ENCODE measurements at regions not wholly inside any gene's neighbourhood (a gene's known extent, or its start where the extent isn't known, plus 50 kb on each side); places are given as distances from the start of the nearest gene placed in this dataset.

GRCh38 chr5:155753943-155754581 is 572.9 kb upstream of the SGCD start (continued):
- no peak for TF ChIP-seq SAP30 (IDR thresholded peaks at IDR 0.05; ENCODE audit: borderline replicate concordance, insufficient read depth, low read depth, low read length, poor library complexity, severe bottlenecking)
- no peak for TF ChIP-seq ZNF395 (CRISPR knock-in tag; IDR thresholded peaks at IDR 0.05)
- no peak for TF ChIP-seq LEF1 (IDR thresholded peaks at IDR 0.05)
- no peak for TF ChIP-seq ZNF239 (CRISPR knock-in tag; IDR thresholded peaks at IDR 0.05)
- TF ChIP-seq KLF6 (CRISPR knock-in tag; IDR thresholded peaks at IDR 0.05; ENCODE audit: borderline replicate concordance): no peak

- FAIRE-seq (no peak), ATAC-seq (no peak), DNase-seq (ENCODE audit: extremely low read depth in 1 of 4, low spot score in 3 of 4) (no peak)
- Histone ChIP-seq H3K4me3 (no peak overlapping the region), H3K9me1 (ENCODE audit: control insufficient read depth, insufficient read depth, low read length) (no peaks in the 10 kb centered on the region), H3K4me1 (replicated peaks in 1 of 2; ENCODE audit: control insufficient read depth in 2 of 2, insufficient read depth in 2 of 2, low read length in 2 of 2) (no peaks in the 10 kb centered on the region), H3K79me2 (ENCODE audit: control insufficient read depth, insufficient read depth, low read length) (no peaks in the 10 kb centered on the region), H3K36me3 (ENCODE audit: control insufficient read depth, insufficient read depth, low read length) (no peaks in the 10 kb centered on the region), H3K27ac (ENCODE audit: extremely low read depth, low read depth, low read length) (no peak overlapping the region), H4K20me1 (replicated peaks; ENCODE audit: control insufficient read depth, insufficient read depth, low read length) (no peaks in the 10 kb centered on the region), H3K9ac (ENCODE audit: insufficient read depth in 1 of 2, low read depth in 2 of 2, low read length in 2 of 2) (no peak overlapping the region), H3K9me3 (replicated peaks; ENCODE audit: control insufficient read depth, insufficient read depth, low read depth, low read length) (peaks cover 5% of the 10 kb centered on the region), H3K4me2 (ENCODE audit: insufficient read depth, low read length) (no peak overlapping the region), H3K27me3 (ENCODE audit: control insufficient read depth in 2 of 2, insufficient read depth in 2 of 2, low read length in 2 of 2) (no peaks in the 10 kb centered on the region), H2AFZ (ENCODE audit: low read depth, low read length) (no peak overlapping the region)
- 0% methylated on average over 2 of the region's 2 CpGs for WGBS (ENCODE audit: insufficient coverage, low coverage, missing lambda C conversion rate)
- no peak for TF ChIP-seq STAT5B (CRISPR knock-in tag; IDR thresholded peaks at IDR 0.05)
- TF ChIP-seq C11orf30 (IDR thresholded peaks at IDR 0.05; ENCODE audit: low read depth): 0 out of 2 replicates have a peak, but pooled peaks have one; percentile 18
- TF ChIP-seq BRF2 (IDR thresholded peaks at IDR 0.05; ENCODE audit: borderline replicate concordance, insufficient read depth, insufficient read length): no peak
- TF ChIP-seq ZNF511 (CRISPR knock-in tag; IDR thresholded peaks at IDR 0.05): no peak
- 0 out of 2 replicates have a peak, but pooled peaks have one; percentile 8 for TF ChIP-seq MAFF (IDR thresholded peaks at IDR 0.05; ENCODE audit: low read length)
- TF ChIP-seq HEY1 (CRISPR knock-in tag; IDR thresholded peaks at IDR 0.05; ENCODE audit: borderline replicate concordance): no peak
- peak; percentile 63 for TF ChIP-seq ZNF316 (IDR thresholded peaks at IDR 0.05)
- CTCF ChIA-PET (ENCODE audit: low intra/inter-chr PET ratio): no interaction called here
- BruUV-seq (replicated peaks): no TSS peak
- in situ Hi-C loops (cut with MboI): no loop called here
- POLR2A ChIA-PET: no interaction called here
- intact Hi-C loops (cut with micrococcal nuclease): no loop called here
Observed at GRCh38 chr5:155759252-155759651, 567.7 kb upstream of the SGCD start.
